Thyroid gland (tissue), 4 donors: ENCODE measurements at regions not wholly inside any gene's neighbourhood (a gene's known extent, or its start where the extent isn't known, plus 50 kb on each side); places are given as distances from the start of the nearest gene placed in this dataset.

Source experiments
- DNase-seq, 2 donors: peaks; one replicate each; pipeline ENCODE4 v3.0.0-alpha.2; 2019
- H3K27ac ChIP-seq, 3 donors: fragments of 200-600 bp; sonication (generic); 1 replicate in 2 of 3; 2 replicates in 1 of 3; pipeline ENCODE4 v1.5.1; 2016 to 2019; ENCODE audit warnings: mild to moderate bottlenecking in 1 of 3, moderate library complexity in 1 of 3
- H3K27me3 ChIP-seq: fragments of 200-600 bp; sonication (generic); one replicate; pipeline ENCODE4 v1.5.1; 2019
- H3K36me3 ChIP-seq, 2 donors: fragments of 200-600 bp; sonication (generic); one replicate each; pipeline ENCODE4 v1.5.1; 2016 to 2019
- H3K4me1 ChIP-seq, 2 donors: fragments of 200-600 bp; sonication (generic); one replicate each; pipeline ENCODE4 v1.5.1; 2017 to 2019
- H3K4me3 ChIP-seq, 3 donors: fragments of 200-600 bp; sonication (generic); replicated peaks in 1 of 3; 1 replicate in 2 of 3; 2 replicates in 1 of 3; pipeline ENCODE4 v1.5.1; 2016; ENCODE audit warnings: mild to moderate bottlenecking in 1 of 3
- H3K9me3 ChIP-seq: fragments of 200-600 bp; sonication (generic); one replicate; pipeline ENCODE4 v1.5.1; 2017
- CTCF ChIP-seq, 6 experiments: fragments of 200-600 bp in 3 of 6; fragments of 450-650 bp in 3 of 6; sonication (generic) in 3 of 6; IDR thresholded peaks; one replicate each; pipeline ENCODE4 v1.5.1; 2016 to 2019; ENCODE audit warnings: antibody characterized with exemption in 6 of 6, mild to moderate bottlenecking in 2 of 6, inconsistent platforms in 1 of 6, moderate library complexity in 1 of 6
- POLR2A ChIP-seq, 2 donors: fragments of 450-650 bp; IDR thresholded peaks; one replicate each; pipeline ENCODE4 v1.6.1; 2017; ENCODE audit warnings: antibody characterized with exemption in 2 of 2, mild to moderate bottlenecking in 2 of 2, moderate library complexity in 1 of 2
- WGBS, 2 donors: methylation state at CpG; one replicate each; pipeline ENCODE4 v1.1.5; 2017; 5-methylcytosine and 5-hydroxymethylcytosine counted together
- intact Hi-C: fragments of 100-400 bp; cut with DNase I; formaldehyde crosslinking; loops from one replicate; pipeline ENCODE4 v1.15.1; 2023

DNA sequence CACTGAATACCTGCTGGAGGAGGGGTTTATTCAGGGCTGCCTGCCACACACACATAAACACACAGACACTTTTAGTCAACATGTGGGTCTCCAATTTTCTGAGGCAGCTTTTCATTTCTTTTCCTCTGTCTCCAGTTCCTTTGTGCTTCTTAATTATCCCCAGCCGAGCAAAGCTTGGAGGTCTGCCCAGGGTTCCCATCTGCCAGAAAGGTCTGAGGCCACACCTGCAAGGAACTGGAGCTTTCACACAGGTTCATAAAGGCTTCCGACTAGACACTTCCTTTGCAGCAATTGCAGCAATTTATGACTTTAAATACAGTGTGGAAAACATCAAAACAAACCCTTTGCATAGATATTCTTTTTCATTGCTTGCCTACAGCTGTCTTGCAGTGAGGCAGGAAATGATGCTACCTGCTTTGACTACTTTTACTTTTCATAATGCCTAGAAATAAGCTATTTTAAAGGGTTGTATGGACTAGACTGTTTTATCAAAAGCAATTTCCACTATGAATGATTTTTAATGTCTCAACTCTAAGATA is 1318.9 kb downstream of the AACS start:
- H3K27me3 ChIP-seq = no peaks in the 10 kb centered on the region
- no peak overlapping the region for H3K27ac ChIP-seq
- TF ChIP-seq CTCF (IDR thresholded peaks at IDR 0.05) = no peak
- TF ChIP-seq POLR2A (IDR thresholded peaks at IDR 0.05) = no peak
- H3K4me3 ChIP-seq = no peak overlapping the region
- no peaks in the 10 kb centered on the region for H3K36me3 ChIP-seq
- no peaks in the 10 kb centered on the region for H3K9me3 ChIP-seq
- no peaks in the 10 kb centered on the region for H3K4me1 ChIP-seq
- 56% methylated on average over 2 of the region's 2 CpGs for WGBS, 2 donors
- intact Hi-C loops = no loop called here
- DNase-seq = no peak

DNA sequence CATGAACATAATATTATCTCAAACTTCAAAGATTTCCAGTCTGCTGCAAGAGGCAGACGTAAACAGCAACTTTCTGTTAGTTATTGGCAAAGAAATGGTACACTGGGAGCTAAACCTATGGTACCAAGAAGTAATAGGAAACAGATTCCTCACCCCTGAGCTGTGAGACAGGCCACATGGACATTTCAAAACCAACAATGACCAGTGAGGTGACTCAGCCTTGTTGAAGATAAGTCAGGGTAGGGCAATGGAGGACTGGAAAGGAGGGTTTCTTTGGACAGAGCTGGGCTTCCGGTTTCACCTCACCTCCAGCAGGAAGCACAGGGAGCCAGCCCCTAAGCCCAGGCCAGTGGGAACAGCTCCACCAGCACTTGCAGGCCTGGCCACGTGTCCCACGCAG is 1320.5 kb downstream of the AACS start:
- Histone ChIP-seq H3K4me3 (no peak overlapping the region), H3K4me1 (no peaks in the 10 kb centered on the region), H3K9me3 (no peaks in the 10 kb centered on the region), H3K36me3 (no peaks in the 10 kb centered on the region), H3K27me3 (no peaks in the 10 kb centered on the region), H3K27ac (no peak overlapping the region)
- intact Hi-C loops = no loop called here
- 91% methylated on average over 2 to 4 of the region's 4 CpGs for WGBS, 2 donors
- no peak for TF ChIP-seq CTCF (IDR thresholded peaks at IDR 0.05)
- no peak for TF ChIP-seq POLR2A (IDR thresholded peaks at IDR 0.05)
- DNase-seq = no peak

- no peaks in the 10 kb centered on the region for H3K36me3 ChIP-seq
- H3K4me3 ChIP-seq = no peak overlapping the region
- no peaks in the 10 kb centered on the region for H3K9me3 ChIP-seq
- H3K27me3 ChIP-seq = no peaks in the 10 kb centered on the region
- DNase-seq = no peak
- intact Hi-C loops = no loop called here
- no peaks in the 10 kb centered on the region for H3K4me1 ChIP-seq
- H3K27ac ChIP-seq = no peak overlapping the region
- 64 to 67% methylated on average over 9 of the region's 9 CpGs for WGBS, 2 donors
- TF ChIP-seq CTCF (IDR thresholded peaks at IDR 0.05) = no peak
- no peak for TF ChIP-seq POLR2A (IDR thresholded peaks at IDR 0.05)
Observed at GRCh38 chr12:126389220-126389841, 1324.1 kb downstream of the AACS start.

GRCh38 chr12:126389961-126390360 is 1324.7 kb downstream of the AACS start:
- Histone ChIP-seq H3K9me3 (no peaks in the 10 kb centered on the region), H3K36me3 (no peaks in the 10 kb centered on the region), H3K4me3 (no peak overlapping the region), H3K27ac (no peak overlapping the region), H3K4me1 (no peaks in the 10 kb centered on the region), H3K27me3 (no peaks in the 10 kb centered on the region)
- intact Hi-C loops = no loop called here
- no peak for DNase-seq
- no peak for TF ChIP-seq POLR2A (IDR thresholded peaks at IDR 0.05)
- no peak for TF ChIP-seq CTCF (IDR thresholded peaks at IDR 0.05)
- WGBS, 2 donors = 67 to 76% methylated on average over 5 of the region's 5 CpGs

DNA sequence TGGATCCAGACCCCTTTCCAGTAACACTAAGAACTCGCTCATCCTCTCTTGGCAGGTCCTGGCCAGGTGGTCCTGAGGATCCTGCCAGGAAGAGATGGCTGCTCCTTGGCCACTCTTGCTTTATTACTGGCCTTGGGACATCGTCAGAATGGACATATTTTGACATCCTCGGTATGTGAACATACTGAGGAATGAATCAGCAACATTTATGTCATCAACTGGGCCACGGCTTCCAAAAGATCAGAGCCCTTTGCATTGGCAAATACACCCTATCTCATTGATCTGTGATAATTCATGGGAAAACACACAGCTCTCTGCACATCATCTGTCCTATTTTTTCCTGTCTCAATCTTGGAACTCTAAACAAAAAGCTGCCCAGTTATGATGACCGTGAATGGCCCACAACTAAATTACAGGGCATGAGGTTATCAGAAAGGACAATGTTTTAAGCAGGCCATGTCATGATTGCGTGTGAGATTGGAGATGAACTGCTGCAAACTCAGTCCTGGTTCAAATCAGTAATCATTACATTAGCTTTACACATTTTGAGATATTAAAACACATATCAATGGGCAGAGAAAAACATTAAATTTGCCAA is 1325.8 kb downstream of the AACS start:
- TF ChIP-seq CTCF (IDR thresholded peaks at IDR 0.05) (no peak), POLR2A (IDR thresholded peaks at IDR 0.05) (no peak)
- 67 to 69% methylated on average over 6 of the region's 6 CpGs for WGBS, 2 donors
- intact Hi-C loops = no loop called here

More for the DNA sequence above, 1325.8 kb downstream of the AACS start:
- Histone ChIP-seq H3K4me3 (no peak overlapping the region), H3K27ac (no peak overlapping the region), H3K9me3 (no peaks in the 10 kb centered on the region), H3K27me3 (no peaks in the 10 kb centered on the region), H3K4me1 (no peaks in the 10 kb centered on the region), H3K36me3 (no peaks in the 10 kb centered on the region)
- no peak for DNase-seq
